Endothelial cell (in vitro differentiated cells): ENCODE measurements at regions not wholly inside any gene's neighbourhood (a gene's known extent, or its start where the extent isn't known, plus 50 kb on each side); places are given as distances from the start of the nearest gene placed in this dataset.

ENCODE experiments used
- DNase-seq: peaks from one replicate; pipeline ENCODE4 v3.0.0; 2021; ENCODE audit warnings: low spot score
- H3K27ac Mint-ChIP-seq: one replicate; pipeline ENCODE4 v1.8.0; 2021; ENCODE audit warnings: mixed read lengths, inconsistent platforms; ENCODE audit not compliant: unreplicated experiment
- H3K27me3 Mint-ChIP-seq: one replicate; pipeline ENCODE4 v1.8.0; 2021; ENCODE audit warnings: mild to moderate bottlenecking, moderate library complexity, mixed read lengths, inconsistent platforms; ENCODE audit not compliant: unreplicated experiment
- H3K36me3 Mint-ChIP-seq: one replicate; pipeline ENCODE4 v1.8.0; 2021; ENCODE audit warnings: mild to moderate bottlenecking, low read depth, mixed read lengths, inconsistent platforms; ENCODE audit not compliant: unreplicated experiment
- H3K4me1 Mint-ChIP-seq: one replicate; pipeline ENCODE4 v1.8.0; 2021; ENCODE audit warnings: mild to moderate bottlenecking, mixed read lengths, inconsistent platforms; ENCODE audit not compliant: unreplicated experiment
- H3K4me3 Mint-ChIP-seq: one replicate; pipeline ENCODE4 v1.8.0; 2021; ENCODE audit warnings: mild to moderate bottlenecking, mixed read lengths, inconsistent platforms; ENCODE audit not compliant: unreplicated experiment
- H3K9me3 Mint-ChIP-seq: one replicate; pipeline ENCODE4 v1.8.0; 2021; ENCODE audit warnings: mixed read lengths, inconsistent platforms; ENCODE audit not compliant: unreplicated experiment
- CTCF ChIP-seq: fragments of 200-600 bp; sonication (generic); IDR thresholded peaks from one replicate; pipeline ENCODE4 v1.5.0; 2021; ENCODE audit warnings: antibody characterized with exemption; ENCODE audit not compliant: unreplicated experiment

GRCh38 chr3:17990390-17990789 lies 248.0 kb upstream of the TBC1D5 start:
- Mint-ChIP-seq H3K9me3 (no peaks in the 10 kb centered on the region), H3K27me3 (no peaks in the 10 kb centered on the region)
- TF ChIP-seq CTCF = no peak

GRCh38 chr3:17986348-17986816 lies 244.0 kb upstream of the TBC1D5 start:
- TF ChIP-seq CTCF = no peak
- DNase-seq = no peak
- Mint-ChIP-seq H3K4me1 (no peaks in the 10 kb centered on the region), H3K9me3 (no peaks in the 10 kb centered on the region), H3K4me3 (no peak overlapping the region), H3K36me3 (no peaks in the 10 kb centered on the region), H3K27ac (no peak overlapping the region), H3K27me3 (no peaks in the 10 kb centered on the region)

More at GRCh38 chr3:17990390-17990789, 248.0 kb upstream of the TBC1D5 start:
- H3K4me3 Mint-ChIP-seq = no peak overlapping the region
- DNase-seq = no peak
- no peak overlapping the region for H3K27ac Mint-ChIP-seq
- H3K4me1 Mint-ChIP-seq = no peaks in the 10 kb centered on the region
- H3K36me3 Mint-ChIP-seq = no peaks in the 10 kb centered on the region

GRCh38 chr3:17985658-17986347 lies 243.4 kb upstream of the TBC1D5 start:
- H3K9me3 Mint-ChIP-seq = no peaks in the 10 kb centered on the region
- H3K36me3 Mint-ChIP-seq = no peaks in the 10 kb centered on the region
- no peak for DNase-seq
- no peaks in the 10 kb centered on the region for H3K4me1 Mint-ChIP-seq
- no peak overlapping the region for H3K27ac Mint-ChIP-seq
- no peaks in the 10 kb centered on the region for H3K27me3 Mint-ChIP-seq
- H3K4me3 Mint-ChIP-seq = no peak overlapping the region
- no peak for TF ChIP-seq CTCF

- H3K27ac Mint-ChIP-seq = no peak overlapping the region
- no peaks in the 10 kb centered on the region for H3K4me1 Mint-ChIP-seq
- no peaks in the 10 kb centered on the region for H3K36me3 Mint-ChIP-seq
- H3K4me3 Mint-ChIP-seq = no peak overlapping the region
- no peak for TF ChIP-seq CTCF
- no peak for DNase-seq
- H3K9me3 Mint-ChIP-seq = no peaks in the 10 kb centered on the region
- H3K27me3 Mint-ChIP-seq = no peaks in the 10 kb centered on the region
Observed at GRCh38 chr3:17983106-17983505, 240.7 kb upstream of the TBC1D5 start.

GRCh38 chr3:17982211-17982880 lies 239.9 kb upstream of the TBC1D5 start:
- Mint-ChIP-seq H3K36me3 (no peaks in the 10 kb centered on the region), H3K9me3 (no peaks in the 10 kb centered on the region), H3K4me1 (no peaks in the 10 kb centered on the region), H3K27me3 (no peaks in the 10 kb centered on the region), H3K27ac (no peak overlapping the region), H3K4me3 (no peak overlapping the region)
- TF ChIP-seq CTCF = no peak
- DNase-seq = no peak
